Activated naive CD4-positive, alpha-beta T cell treated with anti-CD3 and anti-CD28 coated beads, Interleukin-2, amount 50 U/mL, for 72 hours (primary cell): ENCODE measurements at regions not wholly inside any gene's neighbourhood (a gene's known extent, or its start where the extent isn't known, plus 50 kb on each side); places are given as distances from the start of the nearest gene placed in this dataset.
"Not testable (repeated sequence)": the region's sequence is repeated elsewhere in the genome, so short reads cannot be mapped to it uniquely, and the experiment has no call there.

ENCODE experiments used
- ATAC-seq, 2 donors: fragments of 150-1000 bp; cut with Tn5 transposase; 2 replicates each; pipeline ENCODE4 v1.10.0; 2021; ENCODE audit warnings: mild to moderate bottlenecking in 2 of 2, moderate library complexity in 2 of 2
- DNase-seq, 2 donors: peaks; one replicate each; pipeline ENCODE4 v3.0.0; 2021 to 2022; ENCODE audit warnings: low spot score in 2 of 2
- H3K27ac Mint-ChIP-seq, 2 donors: one replicate each; pipeline ENCODE4 v1.8.0; 2022; ENCODE audit warnings: mild to moderate bottlenecking in 2 of 2, mixed read lengths in 2 of 2
- H3K36me3 Mint-ChIP-seq, 2 donors: one replicate each; pipeline ENCODE4 v1.8.0; 2022; ENCODE audit warnings: mixed read lengths in 2 of 2
- H3K9me3 Mint-ChIP-seq, 2 donors: one replicate each; pipeline ENCODE4 v1.8.0; 2022; ENCODE audit warnings: mixed read lengths in 2 of 2

- DNase-seq (no peak), ATAC-seq (no peak)
- H3K36me3 Mint-ChIP-seq = no peaks in the 10 kb centered on the region
- H3K27ac Mint-ChIP-seq = no peak overlapping the region
- H3K9me3 Mint-ChIP-seq = no peaks in the 10 kb centered on the region
Observed at GRCh38 chr5:169531631-169532030, 51.9 kb upstream of the SPDL1 start.

GRCh38 chr5:169527863-169528262, 55.7 kb upstream of the SPDL1 start:
- Mint-ChIP-seq H3K36me3 (no peaks in the 10 kb centered on the region), H3K27ac (no peak overlapping the region), H3K9me3 (no peaks in the 10 kb centered on the region)
- no peak for DNase-seq
- ATAC-seq = no peak

- no peaks in the 10 kb centered on the region for H3K9me3 Mint-ChIP-seq
- H3K27ac Mint-ChIP-seq = no peak overlapping the region
- no peak for DNase-seq
- ATAC-seq = no peak
- H3K36me3 Mint-ChIP-seq = no peaks in the 10 kb centered on the region
Observed at GRCh38 chr5:169527066-169527465, 56.5 kb upstream of the SPDL1 start.

- no peak overlapping the region for H3K27ac Mint-ChIP-seq
- H3K36me3 Mint-ChIP-seq = no peaks in the 10 kb centered on the region
- no peak for DNase-seq
- no peak for ATAC-seq
- H3K9me3 Mint-ChIP-seq = no peaks in the 10 kb centered on the region
Observed at GRCh38 chr5:169522851-169523250, 60.7 kb upstream of the SPDL1 start.

- Mint-ChIP-seq H3K9me3 (no peaks in the 10 kb centered on the region), H3K36me3 (no peaks in the 10 kb centered on the region), H3K27ac (no peak overlapping the region)
- DNase-seq = no peak
- no peak for ATAC-seq
Observed at GRCh38 chr5:169521366-169521983, 62.1 kb upstream of the SPDL1 start.

GRCh38 chr5:169519358-169519757, 64.2 kb upstream of the SPDL1 start:
- no peak for ATAC-seq
- DNase-seq = no peak
- Mint-ChIP-seq H3K27ac (no peak overlapping the region), H3K9me3 (no peaks in the 10 kb centered on the region), H3K36me3 (no peaks in the 10 kb centered on the region)

GRCh38 chr5:169518779-169519178, 64.8 kb upstream of the SPDL1 start:
- not testable (repeated sequence) for ATAC-seq, DNase-seq, H3K27ac Mint-ChIP-seq, H3K36me3 Mint-ChIP-seq, H3K9me3 Mint-ChIP-seq

GRCh38 chr5:169512385-169512784, 71.2 kb upstream of the SPDL1 start:
- DNase-seq = no peak
- H3K27ac Mint-ChIP-seq = no peak overlapping the region
- peaks cover 0 to 4% of the 10 kb centered on the region in 2 donors for H3K9me3 Mint-ChIP-seq
- no peaks in the 10 kb centered on the region for H3K36me3 Mint-ChIP-seq
- no peak for ATAC-seq

GRCh38 chr5:169511708-169512107, 71.9 kb upstream of the SPDL1 start:
- no peak for ATAC-seq
- no peak overlapping the region for H3K27ac Mint-ChIP-seq
- peaks cover 0 to 4% of the 10 kb centered on the region in 2 donors for H3K9me3 Mint-ChIP-seq
- no peaks in the 10 kb centered on the region for H3K36me3 Mint-ChIP-seq
- no peak for DNase-seq

- Mint-ChIP-seq H3K36me3 (no peaks in the 10 kb centered on the region), H3K27ac (no peak overlapping the region), H3K9me3 (peaks cover 0 to 4% of the 10 kb centered on the region in 2 donors)
- ATAC-seq (no peak), DNase-seq (no peak)
Observed at GRCh38 chr5:169507051-169507450, 76.5 kb upstream of the SPDL1 start.

GRCh38 chr5:169503886-169504285, 79.7 kb upstream of the SPDL1 start:
- Mint-ChIP-seq H3K27ac (no peak overlapping the region), H3K9me3 (peaks cover 0 to 3% of the 10 kb centered on the region in 2 donors), H3K36me3 (no peaks in the 10 kb centered on the region)
- ATAC-seq = no peak
- no peak for DNase-seq

GRCh38 chr5:169499990-169500505, 83.5 kb upstream of the SPDL1 start:
- DNase-seq = no peak
- Mint-ChIP-seq H3K36me3 (no peaks in the 10 kb centered on the region), H3K9me3 (no peaks in the 10 kb centered on the region), H3K27ac (no peak overlapping the region)
- ATAC-seq = no peak

- no peak overlapping the region for H3K27ac Mint-ChIP-seq
Observed at GRCh38 chr5:169496878-169497277, 86.7 kb upstream of the SPDL1 start.

GRCh38 chr5:169494941-169495548, 88.5 kb upstream of the SPDL1 start:
- Mint-ChIP-seq H3K27ac (no peak overlapping the region), H3K36me3 (no peaks in the 10 kb centered on the region), H3K9me3 (no peaks in the 10 kb centered on the region)
- ATAC-seq (no peak), DNase-seq (no peak)

More at GRCh38 chr5:169496878-169497277, 86.7 kb upstream of the SPDL1 start:
- H3K36me3 Mint-ChIP-seq = no peaks in the 10 kb centered on the region
- DNase-seq = no peak
- H3K9me3 Mint-ChIP-seq = no peaks in the 10 kb centered on the region
- ATAC-seq = no peak

- Mint-ChIP-seq H3K36me3 (no peaks in the 10 kb centered on the region), H3K9me3 (no peaks in the 10 kb centered on the region), H3K27ac (no peak overlapping the region)
- no peak for DNase-seq
- no peak for ATAC-seq
Observed at GRCh38 chr5:169494383-169494935, 89.1 kb upstream of the SPDL1 start.

GRCh38 chr5:169474226-169474625, 109.3 kb upstream of the SPDL1 start:
- Mint-ChIP-seq H3K36me3 (no peaks in the 10 kb centered on the region), H3K27ac (no peak overlapping the region), H3K9me3 (peaks cover 3 to 5% of the 10 kb centered on the region in 2 donors)
- DNase-seq = no peak
- ATAC-seq = no peak

- ATAC-seq = no peak
- no peak for DNase-seq
- Mint-ChIP-seq H3K27ac (no peak overlapping the region), H3K9me3 (no peaks in the 10 kb centered on the region), H3K36me3 (no peaks in the 10 kb centered on the region)
Observed at GRCh38 chr5:169472544-169472943, 111.0 kb upstream of the SPDL1 start.

- Mint-ChIP-seq H3K36me3 (no peaks in the 10 kb centered on the region), H3K27ac (no peak overlapping the region), H3K9me3 (no peaks in the 10 kb centered on the region)
- DNase-seq = no peak
- no peak for ATAC-seq
Observed at GRCh38 chr5:169471021-169471420, 112.6 kb upstream of the SPDL1 start.
